ENCODE measurements at regions not wholly inside any gene's neighbourhood (a gene's known extent, or its start where the extent isn't known, plus 50 kb on each side); places are given as distances from the start of the nearest gene placed in this dataset.

GRCh38 chr1:95716550-95716949 is 482.5 kb downstream of the RWDD3 start (continued):
- no peak for TF ChIP-seq ZBTB40 (IDR thresholded peaks at IDR 0.05)
- TF ChIP-seq ZBTB40 (CRISPR knock-in tag; IDR thresholded peaks at IDR 0.05): no peak
- TF ChIP-seq KAT2B (IDR thresholded peaks at IDR 0.05; ENCODE audit: low read depth, low read length): no peak
- no peak for TF ChIP-seq SREBF2 (CRISPR knock-in tag; IDR thresholded peaks at IDR 0.05)
- no peak for TF ChIP-seq NCOA2 (IDR thresholded peaks at IDR 0.05; ENCODE audit: partially characterized antibody in 2 of 2)
- no peak for TF ChIP-seq POU5F1 (IDR thresholded peaks at IDR 0.05; ENCODE audit: borderline replicate concordance, low read depth, low read length, partially characterized antibody)
- TF ChIP-seq CBFA2T2 (conservative IDR thresholded peaks at IDR 0.05): no peak
- TF ChIP-seq NFE2L1 (tag; IDR thresholded peaks at IDR 0.05; ENCODE audit: borderline replicate concordance, low read depth): no peak
- TF ChIP-seq MYC (IDR thresholded peaks at IDR 0.05; ENCODE audit: low read depth, low read length): no peak
- no peak for TF ChIP-seq MYC (CRISPR knock-in tag; IDR thresholded peaks at IDR 0.05; ENCODE audit: borderline replicate concordance, low read depth)
- no peak for TF ChIP-seq ZNF133 (CRISPR knock-in tag; IDR thresholded peaks at IDR 0.05)
